HG03442 (cell line): ENCODE measurements at regions not wholly inside any gene's neighbourhood (a gene's known extent, or its start where the extent isn't known, plus 50 kb on each side); places are given as distances from the start of the nearest gene placed in this dataset.

Source experiments
- ATAC-seq: cut with Tn5 transposase; IDR thresholded peaks from one replicate; pipeline ENCODE4 v1.9.1; 2021; ENCODE audit warnings: mild to moderate bottlenecking, moderate library complexity; ENCODE audit not compliant: unreplicated experiment

DNA sequence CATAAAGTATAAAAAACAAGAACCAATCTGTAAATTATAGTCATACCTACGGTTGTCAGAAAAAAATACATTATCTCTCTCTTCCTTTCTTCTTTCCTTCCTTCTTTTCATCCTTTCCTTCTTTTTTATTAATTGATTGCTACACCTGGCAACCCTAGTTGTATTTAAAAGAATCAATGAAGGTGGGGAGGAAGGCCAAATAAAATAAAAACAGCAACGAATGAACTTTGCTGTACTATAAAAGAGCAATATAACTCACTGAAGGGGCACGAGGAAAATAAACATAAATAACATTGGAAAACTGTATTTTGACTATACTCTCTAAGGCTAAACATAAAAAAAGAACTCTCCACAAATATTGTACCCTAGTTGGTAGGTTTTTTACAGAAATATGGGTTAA lies 898.2 kb upstream of the USP15 start:
- ATAC-seq = no peak

DNA sequence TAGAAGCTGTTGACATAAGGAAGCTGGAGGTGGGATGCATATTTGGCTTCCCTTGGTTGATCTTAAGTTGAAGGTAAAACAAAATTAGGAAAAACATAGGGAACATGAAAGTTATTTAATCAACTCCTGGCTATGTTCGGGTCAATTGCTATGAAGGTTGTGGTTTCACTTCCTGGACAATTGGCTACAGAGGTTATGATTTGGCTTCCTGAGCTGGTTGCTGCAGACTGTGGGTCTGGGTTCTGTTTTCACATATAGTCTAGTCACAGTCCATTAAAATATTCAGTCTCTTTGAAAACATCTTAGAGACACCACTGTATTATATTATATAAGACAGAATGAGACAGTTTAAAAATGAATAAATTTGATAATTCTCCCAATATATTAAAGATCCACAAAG lies 895.2 kb upstream of the USP15 start:
- no peak for ATAC-seq

DNA sequence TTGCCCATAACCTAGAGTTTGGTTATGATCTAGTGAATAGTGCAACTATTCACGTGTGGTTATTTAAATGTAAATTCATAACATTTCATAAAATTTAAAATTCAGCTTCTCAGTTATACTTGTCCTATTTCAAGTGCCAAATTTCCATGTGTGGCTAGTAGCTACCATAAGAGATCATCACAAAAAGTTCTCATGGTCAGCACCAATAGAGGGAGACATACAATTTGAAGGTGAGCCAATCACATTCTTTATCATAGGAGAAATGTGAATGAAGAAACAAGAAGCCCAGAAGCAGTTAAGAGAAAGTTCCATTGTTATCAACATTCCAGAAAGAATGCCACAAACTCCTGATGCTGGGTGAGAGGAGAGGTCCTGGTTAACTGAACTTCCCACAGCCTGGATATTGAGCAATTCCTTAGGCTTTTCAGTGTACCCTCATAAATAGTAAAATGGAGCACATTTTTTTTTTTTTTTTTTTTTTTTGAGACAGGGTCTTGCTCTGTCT lies 892.9 kb upstream of the USP15 start:
- no peak for ATAC-seq

DNA sequence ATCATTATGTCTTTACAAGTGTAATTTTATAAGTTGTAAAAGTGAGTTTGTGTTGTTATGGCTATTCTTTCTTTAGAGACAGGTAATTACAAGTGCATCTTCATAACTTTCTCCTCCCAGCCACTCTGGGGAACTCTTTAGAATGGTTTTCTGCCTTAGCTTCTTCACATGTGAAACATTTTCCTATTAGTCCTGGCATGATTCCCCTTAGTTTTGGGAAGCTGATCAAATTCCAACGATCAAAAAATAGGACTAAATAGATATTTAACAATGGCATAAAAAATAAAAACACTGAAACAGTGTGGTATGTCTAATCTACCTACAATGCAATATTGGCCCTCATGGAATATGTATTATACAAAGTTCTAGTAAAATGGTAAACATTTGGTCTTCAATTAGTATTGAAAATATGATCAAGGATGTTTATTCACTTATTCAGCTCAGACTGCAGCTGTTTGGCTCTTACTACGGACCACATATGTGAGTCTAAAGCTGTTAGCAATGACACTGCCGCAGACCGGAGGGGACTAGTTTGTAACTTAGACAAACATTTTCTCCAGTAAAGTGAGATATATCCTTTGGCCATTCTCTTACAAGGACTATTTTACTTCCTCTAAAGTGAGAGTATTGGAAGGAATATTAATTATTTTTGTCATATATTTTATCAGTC lies 890.8 kb upstream of the USP15 start:
- ATAC-seq = no peak

DNA sequence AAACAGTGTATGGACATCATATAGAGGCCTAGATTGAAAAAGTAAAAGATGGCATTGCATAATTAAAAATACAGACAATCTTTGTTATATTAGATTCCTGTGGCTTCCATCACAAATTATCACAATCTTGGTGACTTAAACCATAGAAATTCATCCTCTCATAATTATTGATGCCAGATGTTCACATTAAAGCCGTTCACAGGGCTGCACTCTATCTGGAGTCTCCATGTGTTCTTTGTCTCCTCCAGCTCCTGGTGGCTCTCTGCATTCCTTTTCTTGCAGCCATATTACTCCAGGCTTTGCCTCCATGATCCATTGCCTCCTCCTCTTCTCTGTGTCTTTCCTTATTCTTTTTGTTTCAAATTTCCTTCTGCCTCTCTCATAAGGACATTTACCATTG lies 875.7 kb upstream of the USP15 start:
- no peak for ATAC-seq

DNA sequence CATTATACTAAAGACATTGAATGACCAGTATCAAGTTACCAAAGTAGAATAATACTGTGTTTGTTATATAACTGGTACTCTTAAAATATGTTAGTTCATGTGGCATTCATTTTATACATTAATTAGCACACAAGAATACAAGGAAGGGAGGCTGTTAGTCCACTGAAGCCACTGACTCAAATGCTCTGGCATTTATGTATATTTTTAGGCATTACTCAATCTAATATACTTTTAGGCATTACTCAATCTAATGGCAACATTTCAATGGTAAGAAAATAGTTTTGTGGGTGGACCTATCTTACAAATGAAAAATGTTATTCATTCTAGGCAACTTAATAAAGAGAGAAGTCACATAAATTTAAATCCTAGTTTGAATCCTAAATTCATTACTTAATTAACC lies 874.4 kb upstream of the USP15 start:
- no peak for ATAC-seq

DNA sequence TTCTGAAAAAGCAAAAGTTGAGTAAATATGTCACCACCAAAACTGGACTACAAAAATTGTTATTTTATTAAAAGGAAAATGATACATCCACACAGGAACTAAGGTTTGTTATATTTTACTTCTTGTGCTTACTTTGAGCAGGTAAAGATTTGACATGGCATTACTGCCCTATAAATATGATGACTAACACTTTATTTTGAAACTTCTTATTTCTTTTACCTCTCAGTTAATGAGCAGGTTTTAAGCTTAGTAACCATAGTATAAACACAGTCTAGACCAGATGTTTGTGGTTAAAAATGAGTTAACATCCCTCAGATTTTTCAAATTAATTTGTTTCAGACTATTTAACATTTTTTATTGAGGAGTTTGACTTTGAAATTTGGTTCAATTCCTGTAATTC lies 862.5 kb upstream of the USP15 start:
- no peak for ATAC-seq

DNA sequence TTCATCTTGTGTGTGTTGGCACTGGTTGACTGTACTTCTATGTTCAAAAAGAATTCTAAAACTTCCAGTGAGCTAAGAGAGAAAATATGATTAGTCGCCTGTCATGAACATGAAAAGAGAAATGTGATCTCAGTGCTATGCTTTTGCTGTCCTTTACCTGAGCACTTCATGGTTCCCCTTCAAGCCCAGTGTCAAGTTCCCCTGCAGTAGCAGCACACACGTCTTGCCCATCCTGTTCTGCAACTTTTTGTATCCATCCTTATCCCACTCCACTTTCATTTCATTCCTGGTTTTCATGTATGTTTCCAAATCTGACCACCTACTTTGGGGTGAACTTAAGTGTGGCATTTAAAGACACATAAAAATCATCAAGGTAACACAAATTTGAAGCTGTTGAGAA lies 848.0 kb upstream of the USP15 start:
- no peak for ATAC-seq

DNA sequence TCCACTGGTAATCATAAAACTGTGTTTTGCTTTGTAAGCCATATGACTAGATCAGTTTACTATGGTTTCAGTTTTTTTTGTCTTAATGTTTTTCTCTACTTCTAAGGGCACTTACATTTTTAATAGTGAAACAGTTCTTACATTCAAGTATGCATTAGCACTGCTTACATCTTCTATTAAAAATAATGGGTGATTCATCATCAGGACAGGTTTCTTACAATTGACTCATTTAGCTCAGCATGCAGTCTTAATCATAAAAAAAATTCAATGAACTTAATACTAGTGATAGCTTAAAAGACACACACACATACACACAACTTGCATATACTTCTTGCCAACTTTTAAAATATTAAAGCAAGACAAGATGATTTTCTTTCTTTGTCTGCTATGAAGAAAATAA lies 845.7 kb upstream of the USP15 start:
- no peak for ATAC-seq

DNA sequence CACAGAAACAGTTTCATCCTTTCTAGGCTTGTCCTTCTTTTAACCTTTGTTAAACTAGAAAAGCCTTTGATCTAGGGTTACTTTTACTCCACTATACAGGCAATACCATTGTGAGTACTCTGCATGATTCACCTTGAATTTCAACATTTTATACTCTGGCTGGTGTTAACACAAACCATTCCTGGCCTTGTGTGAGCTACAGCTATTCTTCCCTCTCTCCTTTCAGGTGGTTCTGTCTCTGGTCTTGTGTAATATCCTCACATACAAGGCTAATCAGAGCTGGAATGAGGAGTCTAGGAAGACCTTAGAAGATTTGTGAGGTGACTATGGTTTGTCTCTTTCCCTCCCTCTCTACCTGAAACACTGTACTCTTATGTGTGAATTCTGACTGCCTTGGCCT lies 837.4 kb upstream of the USP15 start:
- no peak for ATAC-seq

DNA sequence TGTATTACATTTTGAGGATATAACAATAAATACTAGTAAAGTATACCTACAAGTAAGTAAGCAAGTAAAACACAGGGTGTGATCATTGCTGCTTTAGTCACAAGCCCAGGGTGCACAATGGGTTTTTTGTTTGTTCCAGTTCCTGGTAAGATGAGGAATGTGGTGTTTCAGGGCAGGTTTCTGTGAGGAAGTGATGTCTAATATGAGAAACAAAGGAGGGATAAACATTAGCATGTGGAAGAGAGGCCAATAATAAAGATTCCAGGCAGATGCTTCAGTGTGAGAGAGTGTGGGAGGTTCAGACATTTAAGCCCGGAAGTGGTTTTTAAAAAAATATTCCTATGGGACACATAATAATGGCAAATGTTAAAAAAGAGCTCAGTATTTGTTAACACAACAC lies 808.1 kb upstream of the USP15 start:
- ATAC-seq = no peak

DNA sequence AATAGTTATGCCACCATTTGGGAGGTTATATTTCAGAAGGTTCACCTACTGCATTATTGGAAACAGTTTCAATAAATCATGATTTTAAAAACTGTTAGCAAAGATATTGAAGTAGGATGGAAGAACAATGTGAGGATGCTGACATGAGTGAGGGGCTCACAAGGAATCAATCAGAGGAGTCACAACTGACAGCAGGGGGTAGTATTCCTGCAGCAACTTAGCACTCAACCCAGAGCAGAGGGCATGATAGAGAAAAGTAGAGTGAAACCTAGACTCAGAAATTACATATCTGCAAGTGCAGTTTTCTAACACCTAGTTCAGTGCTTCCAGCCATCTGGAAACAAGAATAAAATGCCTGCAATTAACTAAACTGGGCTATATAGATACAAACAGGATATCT lies 772.5 kb upstream of the USP15 start:
- no peak for ATAC-seq

DNA sequence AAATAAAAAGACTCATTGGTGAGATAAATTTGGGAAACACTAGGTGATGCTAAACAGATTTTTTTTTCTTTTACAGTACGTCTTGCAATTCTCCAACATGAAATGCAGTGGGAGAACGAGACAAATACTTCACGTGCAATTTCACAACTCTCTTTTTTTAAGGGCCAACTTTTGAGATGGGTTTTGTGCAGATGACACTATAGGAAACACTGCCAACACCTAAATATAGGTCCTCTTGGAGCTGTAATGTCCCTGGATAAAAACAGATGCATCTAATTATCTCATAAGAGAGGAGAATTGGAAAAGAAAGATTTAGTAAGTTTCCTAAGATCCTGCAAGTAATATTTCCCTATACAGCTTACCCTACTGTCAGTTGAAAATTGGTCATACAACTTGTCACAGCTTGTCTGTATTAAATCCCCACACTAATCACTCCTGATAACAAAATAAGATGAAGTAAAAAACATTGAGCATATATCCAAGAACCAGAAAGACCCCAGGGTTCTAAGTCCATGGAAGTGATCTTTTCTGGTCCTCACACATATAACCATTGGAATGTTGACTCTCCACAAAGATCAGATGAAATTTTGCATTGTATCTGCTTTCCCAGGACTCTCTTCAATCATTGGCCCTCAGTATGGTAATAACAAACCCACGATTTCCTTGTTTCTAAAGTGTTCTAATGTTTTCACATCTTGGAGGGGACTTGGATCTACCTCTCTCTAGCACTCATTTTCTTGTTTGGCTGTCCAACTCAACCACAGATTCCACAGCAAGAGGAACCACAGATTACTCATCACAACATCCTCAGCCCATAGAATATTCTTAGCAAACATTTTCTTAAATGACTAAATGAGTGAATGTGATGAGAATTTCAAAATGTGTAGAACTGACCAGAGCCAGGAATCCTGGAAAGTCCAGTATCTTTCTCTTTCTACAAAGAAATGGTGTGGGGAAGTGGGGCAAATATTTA lies 769.4 kb upstream of the USP15 start:
- ATAC-seq = no peak

DNA sequence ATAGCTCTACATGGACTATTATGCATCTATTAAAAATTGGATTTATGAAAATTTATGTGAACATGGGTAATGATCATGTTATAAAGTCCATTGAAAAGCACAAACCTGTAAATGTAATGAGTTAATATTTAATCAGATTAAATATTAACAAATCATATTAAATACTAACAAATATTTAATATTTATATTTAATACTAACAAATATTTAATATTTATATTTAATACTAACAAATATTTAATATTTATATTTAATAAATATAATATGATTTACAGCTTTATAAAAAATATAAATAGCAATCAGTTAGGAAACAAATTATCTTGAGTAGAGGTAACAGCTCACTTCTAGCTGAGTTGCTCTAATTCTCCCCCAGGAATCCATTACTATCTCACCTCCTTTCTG lies 758.0 kb upstream of the USP15 start:
- ATAC-seq = no peak

DNA sequence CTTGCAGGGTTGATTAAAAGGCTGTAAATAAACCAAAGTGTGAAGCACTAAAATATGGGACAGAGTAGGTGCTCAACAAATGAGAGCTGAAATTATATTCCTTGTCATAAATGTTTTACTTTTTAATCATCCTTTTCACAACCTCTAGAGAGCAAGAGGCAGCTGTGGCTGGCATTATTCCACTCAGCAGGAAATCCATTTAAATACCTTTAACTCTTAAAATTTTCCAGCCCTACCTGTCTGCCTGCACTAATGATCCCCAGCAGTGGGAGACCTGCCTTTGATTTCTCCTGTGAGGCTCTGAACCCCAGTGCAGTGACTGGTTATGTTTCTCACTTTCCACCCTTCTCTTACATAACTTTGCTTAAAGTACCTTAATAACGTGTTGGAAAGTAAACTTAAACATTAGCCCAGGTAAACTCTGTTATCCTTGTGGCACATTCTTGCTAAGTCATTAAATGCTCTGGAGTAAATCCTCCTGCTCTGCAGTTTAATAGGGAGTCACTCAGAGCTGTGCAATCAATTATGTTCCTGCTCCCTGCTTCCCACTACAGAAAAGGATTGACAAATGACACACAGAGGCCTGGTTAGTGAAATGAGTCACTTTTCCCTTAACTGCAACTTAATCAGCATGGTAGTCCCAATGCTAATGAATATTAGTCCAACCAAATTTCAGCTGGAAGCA lies 755.7 kb upstream of the USP15 start:
- ATAC-seq = no peak

DNA sequence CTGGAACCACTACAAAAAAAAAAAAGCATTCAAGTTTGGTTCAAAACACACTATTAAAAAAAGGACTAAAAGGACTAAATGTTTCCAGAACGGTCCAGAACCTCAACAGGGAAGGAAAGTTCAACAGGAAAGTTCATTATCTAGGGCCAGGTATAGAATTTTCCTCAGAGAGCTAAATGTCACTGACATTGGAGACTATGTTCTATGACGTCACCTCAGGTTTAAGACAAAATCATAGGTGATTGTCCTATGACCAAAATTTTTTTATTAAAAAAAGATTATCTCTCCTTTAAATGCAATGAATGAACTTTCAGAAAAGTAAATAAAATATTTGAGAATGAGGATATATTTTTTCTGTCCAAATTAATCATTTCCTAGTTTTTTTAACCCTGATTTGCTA lies 746.7 kb upstream of the USP15 start:
- ATAC-seq = no peak

DNA sequence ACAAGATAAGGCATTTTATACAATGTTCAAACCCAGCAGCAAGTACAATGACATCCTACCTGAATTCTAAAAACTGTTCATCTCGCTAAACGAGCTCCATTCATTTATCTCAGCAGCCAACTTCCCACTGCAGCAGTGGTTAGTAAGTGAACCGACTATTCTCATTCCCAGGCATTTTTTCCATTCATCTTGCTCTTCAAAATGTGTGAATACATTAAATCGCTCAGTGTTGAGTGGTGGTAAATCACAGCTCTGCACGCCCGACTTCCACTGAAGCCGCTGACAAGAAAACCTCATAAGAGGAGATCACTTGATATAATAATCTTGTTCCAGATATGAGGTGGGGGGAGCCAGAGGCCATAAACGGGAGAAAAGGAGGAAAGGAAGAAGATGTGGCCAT lies 746.2 kb upstream of the USP15 start:
- ATAC-seq = no peak

DNA sequence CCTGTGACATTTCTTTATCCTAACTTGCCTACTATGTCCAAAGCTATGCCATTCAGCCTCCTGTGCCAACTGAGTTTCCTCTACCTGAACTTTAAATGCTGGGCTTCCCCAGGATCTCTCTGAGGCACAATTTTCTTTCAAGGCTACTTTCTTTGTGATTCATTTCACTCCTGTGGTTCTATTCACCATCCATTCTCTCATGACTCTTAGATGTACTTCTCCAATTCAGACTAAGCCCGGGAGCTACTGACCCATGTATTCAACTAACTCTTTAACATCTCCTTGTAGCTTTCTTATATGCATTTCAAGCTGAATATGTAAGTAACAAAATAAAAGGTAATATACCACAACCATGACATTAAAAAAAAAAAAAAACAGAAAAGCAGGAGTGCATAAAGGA lies 738.9 kb upstream of the USP15 start:
- ATAC-seq = no peak

DNA sequence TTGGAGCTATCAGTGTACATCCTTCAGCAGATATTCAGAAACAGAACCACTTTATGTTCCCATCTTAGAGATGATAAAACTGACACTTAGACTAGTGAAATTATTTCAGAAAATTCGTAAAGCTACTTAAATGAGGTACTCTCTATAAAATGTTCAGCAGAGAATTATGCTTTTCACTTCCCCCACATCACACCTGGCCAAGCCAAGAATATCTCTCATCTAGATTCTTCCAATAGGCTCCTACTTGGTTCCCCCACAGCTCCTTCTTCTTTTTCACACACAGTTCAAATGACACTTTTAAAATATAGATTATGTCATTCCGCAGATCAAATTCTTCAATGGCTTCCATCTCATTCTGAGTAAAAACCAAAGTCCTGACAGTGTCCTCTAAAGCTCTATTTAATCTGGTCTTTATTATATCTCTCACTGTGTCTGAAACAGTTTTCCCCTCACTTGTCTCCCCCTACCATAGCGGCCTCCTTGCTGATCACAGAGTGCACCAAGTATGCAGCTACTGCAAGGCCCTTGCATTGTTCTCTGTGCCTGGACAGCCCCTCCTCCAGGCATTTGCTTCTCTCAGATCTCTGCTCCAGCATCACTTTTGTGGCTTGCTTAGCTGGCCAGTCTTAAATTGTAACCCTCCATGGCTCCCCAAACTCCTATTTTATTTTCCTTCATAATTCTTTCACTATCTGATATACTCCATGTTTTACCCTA lies 736.8 kb upstream of the USP15 start:
- ATAC-seq = no peak

DNA sequence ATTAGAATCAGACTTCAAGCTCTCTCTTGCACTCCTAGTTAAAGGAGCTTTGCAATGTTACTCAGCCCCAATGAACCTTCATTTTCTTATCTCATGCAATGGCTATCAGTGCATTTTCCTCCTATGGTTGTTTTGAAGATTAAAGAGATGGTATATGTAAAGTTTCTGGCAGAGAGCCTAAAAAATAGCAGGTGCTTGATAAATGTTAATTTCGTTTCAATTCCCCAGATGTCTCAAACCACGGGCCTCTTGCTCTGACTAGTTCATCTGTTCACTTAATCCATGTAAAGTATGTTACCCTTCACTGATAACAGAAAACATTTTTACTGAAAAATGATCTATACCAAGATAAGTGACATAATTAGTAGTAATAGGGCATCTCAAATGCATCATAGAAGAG lies 735.4 kb upstream of the USP15 start:
- ATAC-seq = no peak

DNA sequence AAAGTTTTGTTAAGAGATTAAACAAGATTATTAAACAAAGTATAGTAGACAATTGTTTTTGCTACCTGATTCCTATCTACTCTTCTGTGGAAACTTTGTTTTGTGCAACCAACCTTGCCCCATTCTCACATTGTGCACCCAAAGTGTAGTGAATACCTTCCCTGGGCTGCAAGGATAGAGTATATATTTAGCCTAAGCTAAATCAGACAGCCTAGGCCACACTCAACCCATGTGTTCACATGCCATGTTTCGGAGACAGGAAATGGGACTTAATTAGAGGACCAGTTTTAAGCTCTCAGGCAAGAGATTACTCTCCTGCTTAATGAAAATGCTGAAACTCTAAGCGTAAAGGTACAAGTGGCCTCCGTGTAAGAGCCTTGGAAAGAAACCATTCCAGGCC lies 734.9 kb upstream of the USP15 start:
- ATAC-seq = no peak
